LoVo (cell line): ENCODE measurements at regions not wholly inside any gene's neighbourhood (a gene's known extent, or its start where the extent isn't known, plus 50 kb on each side); places are given as distances from the start of the nearest gene placed in this dataset.
"Not testable (repeated sequence)": the region's sequence is repeated elsewhere in the genome, so short reads cannot be mapped to it uniquely, and the experiment has no call there.

ENCODE experiments used
- DNase-seq: peaks from one replicate; pipeline ENCODE4 v3.0.0-alpha.2; 2016; ENCODE audit warnings: low spot score

DNA sequence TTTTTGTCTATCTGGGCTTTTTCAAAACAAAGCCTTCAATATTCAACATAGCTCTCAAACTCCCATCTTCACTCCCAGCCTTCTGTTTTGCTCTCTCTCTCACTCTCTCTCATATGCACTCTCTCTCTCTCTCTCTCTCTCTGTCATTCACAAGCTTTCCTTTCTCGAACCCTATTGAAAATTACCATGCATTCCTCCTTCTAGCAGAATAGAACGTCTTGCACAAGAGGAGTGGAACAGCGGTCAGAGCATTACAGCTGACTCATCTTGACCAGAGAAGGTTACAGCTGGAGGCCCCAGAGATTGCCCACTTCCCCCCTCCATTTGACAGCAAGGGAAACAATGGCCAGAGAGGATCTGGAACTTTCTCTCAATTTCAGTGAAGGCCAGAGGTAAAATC is 51.0 kb upstream of the LIFR start:
- DNase-seq: no peak

GRCh38 chr5:38607930-38608564 is 51.6 kb upstream of the LIFR start:
- no peak for DNase-seq

- no peak for DNase-seq
Observed at GRCh38 chr5:38608874-38609273, 52.4 kb upstream of the LIFR start.

- no peak for DNase-seq
Observed at GRCh38 chr5:38612851-38613250, 56.4 kb upstream of the LIFR start.

GRCh38 chr5:38613490-38613889 is 57.0 kb upstream of the LIFR start:
- DNase-seq: no peak

GRCh38 chr5:38613992-38614836 is 57.8 kb upstream of the LIFR start:
- no peak for DNase-seq

DNA sequence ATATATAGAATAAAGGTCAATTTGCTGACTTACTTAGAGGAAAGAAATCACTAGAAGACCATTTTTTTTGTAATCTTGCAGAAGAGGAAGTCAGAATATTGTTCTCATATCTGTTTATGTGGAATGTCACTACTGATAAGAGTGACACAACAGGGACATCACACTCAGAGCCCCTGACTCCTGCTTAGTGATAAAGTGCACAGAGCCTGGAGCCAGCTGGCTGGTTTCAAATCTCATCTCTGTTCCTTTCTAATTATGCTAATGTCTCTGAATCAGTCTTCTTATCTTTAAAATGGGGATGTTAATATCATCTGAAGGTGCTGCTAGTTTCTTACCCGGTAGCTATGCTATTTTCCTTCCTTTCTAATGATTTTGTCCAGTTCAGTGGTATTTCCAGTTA is 58.6 kb upstream of the LIFR start:
- no peak for DNase-seq

GRCh38 chr5:38615981-38616451 is 59.6 kb upstream of the LIFR start:
- no peak for DNase-seq

DNA sequence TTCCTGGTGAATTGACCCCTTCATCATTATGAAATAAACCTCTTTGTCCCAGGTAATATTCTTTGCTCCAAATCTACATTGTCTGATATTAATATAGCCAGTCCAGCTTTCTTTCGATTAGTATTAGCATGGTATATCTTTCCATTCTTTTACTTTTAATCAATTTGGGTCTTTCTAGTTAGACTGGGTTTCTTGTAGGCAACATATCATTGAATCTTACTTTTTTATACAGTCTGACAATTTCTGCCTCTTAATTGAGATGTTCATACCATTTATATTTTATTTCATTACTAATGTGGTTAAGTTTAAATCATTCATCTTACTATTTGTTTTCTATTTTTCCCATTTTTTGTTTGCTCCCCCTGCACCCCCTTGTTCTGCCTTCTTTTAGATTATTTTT is 61.7 kb upstream of the LIFR start:
- DNase-seq: no peak

DNA sequence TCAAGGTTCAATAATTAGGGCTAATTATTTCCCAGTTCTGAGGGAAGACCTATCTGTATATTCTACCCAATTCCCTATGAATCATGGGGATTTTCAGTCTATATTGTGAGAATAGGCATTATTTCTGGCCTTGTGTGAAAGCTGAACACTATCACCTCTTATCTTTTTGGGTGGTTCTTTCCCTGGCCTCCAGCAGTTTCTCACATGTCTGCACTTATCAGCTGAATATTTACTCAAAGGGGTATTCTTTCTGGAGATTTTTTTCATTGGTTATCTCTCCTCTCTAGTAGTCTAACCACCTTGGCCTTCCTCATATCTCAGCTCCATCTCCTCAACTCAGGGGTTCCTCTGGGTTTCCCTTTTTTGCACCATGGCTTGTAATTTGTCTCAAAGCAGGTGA is 64.9 kb upstream of the LIFR start:
- no peak for DNase-seq

DNA sequence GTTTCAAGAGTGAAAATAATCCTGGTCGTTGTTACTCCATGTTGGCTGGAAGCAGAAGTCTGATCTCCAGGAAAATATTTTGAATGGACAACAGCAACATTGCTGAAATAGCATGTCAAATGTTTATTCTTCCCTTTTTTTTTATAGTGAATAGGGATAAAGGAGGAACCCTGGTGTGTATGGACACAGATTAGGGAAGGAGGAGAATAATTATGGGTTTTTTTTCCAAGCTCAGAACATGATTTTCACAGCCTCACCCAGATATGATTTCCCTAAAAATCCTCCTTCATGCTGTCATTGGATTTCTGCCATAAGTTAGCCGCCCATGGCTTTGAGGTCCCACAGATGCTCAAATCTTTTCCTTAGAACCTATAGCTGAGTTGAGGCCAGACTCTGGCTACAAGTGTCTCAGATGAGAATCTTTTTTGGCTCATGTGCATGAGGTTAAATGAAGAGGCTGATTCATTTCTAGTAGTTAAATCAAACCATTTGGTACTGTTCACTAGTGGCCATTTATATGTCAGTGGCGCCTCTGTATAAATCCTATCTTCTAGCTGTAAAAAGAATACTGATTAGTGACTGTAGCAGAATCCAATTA is 65.5 kb upstream of the LIFR start:
- no peak for DNase-seq

DNA sequence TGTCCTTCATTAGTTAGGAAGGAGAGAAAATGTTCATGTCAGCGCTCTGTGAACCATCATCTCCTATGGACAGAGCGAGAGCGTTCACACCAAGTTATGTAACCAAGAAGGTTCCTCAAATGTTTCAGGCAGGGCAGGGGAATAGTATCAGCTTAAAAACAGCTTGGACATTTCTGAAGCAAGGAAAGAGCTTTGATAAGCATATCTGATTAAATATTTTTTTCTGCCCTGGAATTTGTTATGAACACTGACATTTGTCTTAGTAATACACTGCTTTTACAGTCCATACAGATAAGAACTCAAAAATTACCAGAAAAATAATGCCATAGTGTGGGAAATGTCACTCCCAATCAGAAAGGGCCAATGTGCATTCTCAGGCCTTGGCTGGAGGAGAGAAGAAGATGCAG is 66.3 kb upstream of the LIFR start:
- DNase-seq: no peak

DNA sequence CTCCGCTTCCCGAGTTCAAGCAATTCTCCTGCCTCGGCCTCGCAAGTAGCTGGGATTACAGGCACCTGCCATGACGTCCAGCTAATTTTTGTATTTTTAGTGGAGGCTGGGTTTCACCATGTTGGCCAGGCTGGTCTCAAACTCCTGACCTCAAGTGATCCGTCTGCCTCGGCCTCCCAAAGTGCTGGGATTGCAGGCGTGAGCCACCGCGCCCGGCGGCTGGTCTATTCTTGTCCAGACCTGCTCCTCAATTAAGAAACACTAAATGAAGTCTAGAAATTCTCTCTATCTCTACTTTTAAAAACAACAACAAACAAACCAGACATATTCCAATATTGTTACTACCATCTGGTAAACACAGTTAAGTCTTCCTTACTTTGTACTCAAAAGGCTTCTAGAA is 68.1 kb upstream of the LIFR start:
- DNase-seq: not testable (repeated sequence)

DNA sequence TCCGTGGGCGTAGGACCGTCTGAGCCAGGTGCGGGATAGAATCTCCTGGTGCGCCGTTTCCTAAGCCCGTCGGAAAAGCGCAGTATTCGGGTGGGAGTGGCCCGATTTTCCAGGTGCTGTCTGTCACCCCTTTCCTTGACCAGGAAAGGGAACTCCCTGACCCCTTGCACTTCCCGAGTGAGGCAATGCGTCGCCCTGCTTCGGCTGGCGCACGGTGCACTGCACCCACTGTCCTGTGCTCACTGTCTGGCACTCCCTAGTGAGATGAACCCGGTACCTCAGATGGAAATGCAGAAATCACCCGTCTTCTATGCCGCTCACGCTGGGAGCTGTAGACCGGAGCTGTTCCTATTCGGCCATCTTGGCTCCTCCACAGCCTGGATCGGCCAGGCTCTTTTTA is 74.9 kb upstream of the LIFR start:
- not testable (repeated sequence) for DNase-seq

DNA sequence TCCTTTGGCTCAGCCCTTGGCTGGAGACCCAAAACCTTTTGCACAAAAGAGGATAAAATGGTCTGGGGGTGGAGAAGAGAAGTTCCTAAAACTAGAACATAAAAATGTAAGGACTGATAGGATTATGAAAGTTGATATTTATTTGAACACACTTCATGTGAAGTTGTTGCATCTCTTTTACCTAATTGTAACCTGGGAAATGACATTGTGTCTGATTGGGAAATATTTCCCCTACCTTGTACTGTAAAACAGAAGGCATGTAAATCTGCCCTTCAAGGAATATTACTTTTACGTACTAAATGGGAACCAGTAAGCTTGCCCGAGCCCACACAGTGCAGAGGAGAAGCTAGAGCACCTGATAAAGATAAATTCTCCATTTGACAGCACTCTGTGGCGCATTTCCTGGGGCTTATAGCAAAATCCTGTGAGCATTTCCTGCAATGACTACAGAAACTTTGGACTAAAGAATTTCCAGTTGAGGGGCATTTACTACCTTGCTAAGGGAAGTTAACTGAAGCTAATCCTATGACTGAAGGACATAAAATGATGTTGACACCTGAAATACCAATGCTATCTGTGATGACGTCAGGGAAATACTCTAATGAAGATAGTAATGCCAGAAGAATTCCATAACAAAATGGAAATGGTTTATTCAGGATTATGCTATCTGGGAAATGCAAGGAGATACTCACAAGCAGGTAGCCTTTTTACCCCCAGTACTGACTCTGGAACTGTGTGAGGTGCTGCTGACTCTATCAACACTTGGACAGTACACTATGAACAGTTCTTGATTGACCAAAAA is 78.3 kb upstream of the LIFR start:
- no peak for DNase-seq

- DNase-seq: no peak
Observed at GRCh38 chr5:38636626-38637025, 80.2 kb upstream of the LIFR start.

DNA sequence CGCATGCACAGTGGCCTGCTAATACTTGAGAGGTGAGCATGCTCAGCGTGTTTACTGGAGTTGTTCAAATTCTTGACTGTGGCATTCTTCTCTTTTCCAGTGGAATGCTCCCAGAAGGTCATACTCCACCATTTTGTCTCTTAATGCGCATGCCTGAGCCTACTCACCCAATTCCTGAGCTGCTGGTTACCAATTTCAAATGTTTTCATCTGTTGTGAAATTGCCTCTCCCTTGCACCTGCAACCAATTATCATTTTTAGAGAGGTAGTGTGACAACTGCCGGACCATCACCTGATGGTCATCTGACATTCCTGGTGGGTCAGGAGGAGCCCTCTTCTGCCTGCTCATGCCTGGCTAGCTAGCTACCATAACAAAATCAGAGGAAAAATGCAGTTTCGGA is 82.2 kb upstream of the LIFR start:
- no peak for DNase-seq

DNA sequence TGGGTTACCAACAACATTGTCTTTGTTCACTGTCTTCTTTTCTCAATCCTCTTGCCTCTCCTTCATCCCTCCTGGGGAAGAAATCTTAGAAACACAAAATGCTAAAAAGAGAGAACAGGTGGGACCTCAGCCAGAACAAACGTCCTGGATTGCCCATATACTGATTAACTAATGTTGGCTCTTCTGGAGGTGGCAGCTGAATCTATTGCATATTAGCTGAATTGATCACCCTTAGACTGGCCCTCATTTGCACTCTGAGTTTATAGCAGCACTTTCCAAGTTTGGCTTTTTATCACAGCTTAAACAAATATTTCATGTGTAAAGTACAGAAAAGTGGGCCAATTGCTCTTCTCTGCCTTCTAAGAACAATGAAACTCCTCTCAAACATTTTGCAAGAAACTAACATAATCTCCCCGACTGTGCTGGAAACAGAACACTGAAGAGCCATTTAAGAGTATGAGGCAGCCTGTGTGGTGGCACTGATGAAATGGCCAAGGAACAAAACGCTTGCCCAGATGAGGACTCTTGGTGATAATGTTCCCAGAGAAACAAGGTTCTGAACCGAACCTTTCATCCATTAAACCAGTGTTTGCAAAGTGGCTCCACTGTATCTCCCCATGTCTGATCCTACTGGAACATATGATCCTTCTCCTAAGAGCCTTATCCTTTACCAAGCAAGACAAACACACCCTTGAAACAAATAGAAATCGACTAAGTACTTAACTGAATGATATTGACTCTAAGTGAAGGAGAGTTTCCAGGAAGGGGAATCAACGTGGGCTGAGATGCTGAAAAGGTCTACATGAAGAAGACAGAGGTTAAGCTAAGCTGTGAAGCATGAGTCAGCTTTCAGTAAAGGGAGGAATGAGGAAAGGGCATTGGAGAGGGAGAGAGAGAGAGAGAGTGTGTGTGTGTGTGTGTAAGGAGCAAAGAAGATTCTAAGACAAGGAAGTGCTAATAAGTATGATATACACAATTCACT is 83.2 kb upstream of the LIFR start:
- no peak for DNase-seq

- no peak for DNase-seq
Observed at GRCh38 chr5:38641003-38641402, 84.6 kb upstream of the LIFR start.

- no peak for DNase-seq
Observed at GRCh38 chr5:38642189-38642911, 85.9 kb upstream of the LIFR start.

GRCh38 chr5:38643616-38644015 is 87.2 kb upstream of the LIFR start:
- no peak for DNase-seq
